Lower leg skin (tissue), 4 donors: ENCODE measurements at regions not wholly inside any gene's neighbourhood (a gene's known extent, or its start where the extent isn't known, plus 50 kb on each side); places are given as distances from the start of the nearest gene placed in this dataset.

Experiments used
- DNase-seq, 2 donors: peaks; one replicate each; pipeline ENCODE4 v3.0.0-alpha.2; 2019; ENCODE audit warnings: low spot score in 2 of 2
- H3K4me3 ChIP-seq: fragments of 200-600 bp; sonication (generic); 2 replicates; pipeline ENCODE4 v1.5.1; 2017; ENCODE audit warnings: mild to moderate bottlenecking, low read depth; ENCODE audit not compliant: poor library complexity, severe bottlenecking
- CTCF ChIP-seq, 3 donors: fragments of 450-650 bp; IDR thresholded peaks; one replicate each; pipeline ENCODE4 v1.5.1; 2016; ENCODE audit warnings: antibody characterized with exemption in 3 of 3, mild to moderate bottlenecking in 3 of 3, moderate library complexity in 2 of 3
- POLR2A ChIP-seq, 2 donors: fragments of 450-650 bp; IDR thresholded peaks; one replicate each; pipeline ENCODE4 v1.6.1; 2016 to 2017; ENCODE audit warnings: antibody characterized with exemption in 2 of 2, mild to moderate bottlenecking in 1 of 2, moderate library complexity in 1 of 2
- WGBS, 2 donors: methylation state at CpG; one replicate each; pipeline ENCODE4 v1.1.5; 2018; 5-methylcytosine and 5-hydroxymethylcytosine counted together
- intact Hi-C: fragments of 100-400 bp; cut with DNase I; formaldehyde crosslinking; loops from one replicate; pipeline ENCODE4 v1.15.0; 2023; ENCODE audit warnings: low total_unique reads

DNA sequence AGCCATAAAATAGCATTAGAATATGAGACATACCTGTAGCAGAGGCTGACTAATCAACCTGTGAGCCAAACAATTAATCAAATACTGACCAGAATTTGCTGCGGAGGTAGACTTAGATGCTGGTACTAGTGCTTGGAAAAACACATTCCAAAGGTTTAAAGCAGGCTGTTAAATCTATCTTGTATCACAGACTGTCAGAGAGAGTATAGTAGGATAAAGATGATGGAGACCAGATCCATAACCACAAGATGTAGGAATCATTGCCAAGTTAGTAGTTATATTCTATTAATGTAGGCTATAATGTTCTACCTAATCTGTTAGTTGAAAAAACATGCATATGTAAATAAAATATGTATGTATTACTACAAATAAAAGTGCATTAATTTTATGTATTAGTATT lies 726.2 kb downstream of the SLC6A15 start:
- WGBS, 2 donors = 50 to 53% methylated on average over 1 of the region's 1 CpG
- no peak for DNase-seq
- no peak overlapping the region for H3K4me3 ChIP-seq
- intact Hi-C loops = no loop called here
- TF ChIP-seq CTCF (IDR thresholded peaks at IDR 0.05) (no peak), POLR2A (IDR thresholded peaks at IDR 0.05) (no peak)

DNA sequence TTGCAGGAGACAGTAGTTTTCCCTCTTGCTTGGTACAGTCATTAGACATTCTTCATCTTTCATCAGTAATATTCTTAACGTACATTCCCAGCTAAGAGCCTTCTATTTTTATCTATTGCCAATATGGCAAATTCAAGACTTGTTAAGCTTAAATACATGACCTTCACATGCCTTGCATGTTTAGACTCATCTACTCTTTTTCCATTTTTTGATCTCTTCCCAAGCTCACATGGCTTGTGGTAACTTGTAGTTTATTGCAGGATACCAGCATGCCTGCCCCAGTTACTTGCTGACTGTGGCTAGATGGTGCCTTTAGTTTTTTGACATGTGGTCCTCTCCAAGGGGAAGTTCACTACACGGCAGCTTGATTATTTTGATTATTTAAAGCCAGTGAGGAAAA lies 729.0 kb downstream of the SLC6A15 start:
- no peak for TF ChIP-seq CTCF (IDR thresholded peaks at IDR 0.05)
- no peak for TF ChIP-seq POLR2A (IDR thresholded peaks at IDR 0.05)
- intact Hi-C loops = no loop called here
- no peak for DNase-seq
- no peak overlapping the region for H3K4me3 ChIP-seq
- WGBS, 2 donors = 36 to 41% methylated on average over 2 of the region's 2 CpGs

GRCh38 chr12:84174115-84174514 lies 738.5 kb downstream of the SLC6A15 start:
- WGBS, 2 donors = 90 to 93% methylated on average over 5 of the region's 5 CpGs
- H3K4me3 ChIP-seq = no peak overlapping the region
- DNase-seq = peak in 1 of 2 donors; percentile 52
- intact Hi-C loops = no loop called here
- TF ChIP-seq CTCF (IDR thresholded peaks at IDR 0.05) (no peak), POLR2A (IDR thresholded peaks at IDR 0.05) (no peak)

- TF ChIP-seq POLR2A (IDR thresholded peaks at IDR 0.05) (no peak), CTCF (IDR thresholded peaks at IDR 0.05) (no peak)
- no peak overlapping the region for H3K4me3 ChIP-seq
- peak in 1 of 2 donors; percentile 63 for DNase-seq
- intact Hi-C loops = no loop called here
- WGBS, 2 donors = 54 to 61% methylated on average over 3 to 4 of the region's 4 CpGs
Measured at GRCh38 chr12:84172823-84173424, 739.7 kb downstream of the SLC6A15 start.

GRCh38 chr12:84166812-84167211 lies 745.8 kb downstream of the SLC6A15 start:
- intact Hi-C loops = loop anchor here (5.0 kb wide), 1 partner anchor 695 kb away; no protein-coding TSS in a partner anchor
- 46 to 53% methylated on average over 1 of the region's 1 CpG for WGBS, 2 donors
- no peak overlapping the region for H3K4me3 ChIP-seq
- DNase-seq = no peak
- TF ChIP-seq POLR2A (IDR thresholded peaks at IDR 0.05) = no peak
- no peak for TF ChIP-seq CTCF (IDR thresholded peaks at IDR 0.05)
